ENCODE measurements at regions not wholly inside any gene's neighbourhood (a gene's known extent, or its start where the extent isn't known, plus 50 kb on each side); places are given as distances from the start of the nearest gene placed in this dataset.
"Not testable (repeated sequence)": the region's sequence is repeated elsewhere in the genome, so short reads cannot be mapped to it uniquely, and the experiment has no call there.

- no peak overlapping the region for H3K9ac ChIP-seq (ENCODE audit: low read depth, low read length)
- H3K4me1 ChIP-seq (ENCODE audit: insufficient read depth, low read length) = no peaks in the 10 kb centered on the region
- H3K36me3 ChIP-seq (ENCODE audit: insufficient read depth, low read length) = no peaks in the 10 kb centered on the region
- no peaks in the 10 kb centered on the region for H3K9me3 ChIP-seq (ENCODE audit: control insufficient read depth, insufficient read depth, low read length)
Observed at GRCh38 chr9:29078063-29078666, 1504.9 kb upstream of the C9orf72 start.

- H3K36me3 ChIP-seq (ENCODE audit: insufficient read depth, low read length) = no peaks in the 10 kb centered on the region
- H3K9me3 ChIP-seq (ENCODE audit: control insufficient read depth, insufficient read depth, low read length) = no peaks in the 10 kb centered on the region
- H3K4me1 ChIP-seq (ENCODE audit: insufficient read depth, low read length) = no peaks in the 10 kb centered on the region
- H3K9ac ChIP-seq (ENCODE audit: low read depth, low read length) = no peak overlapping the region
Observed at GRCh38 chr9:29100762-29101161, 1527.5 kb upstream of the C9orf72 start.

- not testable (repeated sequence) for H3K9ac ChIP-seq (ENCODE audit: low read depth, low read length); H3K4me1 ChIP-seq (ENCODE audit: insufficient read depth, low read length); H3K9me3 ChIP-seq (ENCODE audit: control insufficient read depth, insufficient read depth, low read length); H3K36me3 ChIP-seq (ENCODE audit: insufficient read depth, low read length)
Observed at GRCh38 chr9:29104166-29104565, 1530.9 kb upstream of the C9orf72 start.

- H3K9ac ChIP-seq (ENCODE audit: low read depth, low read length) = no peak overlapping the region
- H3K4me1 ChIP-seq (ENCODE audit: insufficient read depth, low read length) = no peaks in the 10 kb centered on the region
- no peaks in the 10 kb centered on the region; the same call in 1 of the 2 replicates for H3K9me3 ChIP-seq (ENCODE audit: control insufficient read depth, insufficient read depth, low read length)
- H3K36me3 ChIP-seq (ENCODE audit: insufficient read depth, low read length) = no peaks in the 10 kb centered on the region
Observed at GRCh38 chr9:29118555-29118954, 1545.3 kb upstream of the C9orf72 start.

- H3K9ac ChIP-seq (ENCODE audit: low read depth, low read length) = no peak overlapping the region
- H3K4me1 ChIP-seq (ENCODE audit: insufficient read depth, low read length) = no peaks in the 10 kb centered on the region
- H3K9me3 ChIP-seq (ENCODE audit: control insufficient read depth, insufficient read depth, low read length) = peaks cover 31% of the 10 kb centered on the region
- H3K36me3 ChIP-seq (ENCODE audit: insufficient read depth, low read length) = no peaks in the 10 kb centered on the region
Observed at GRCh38 chr9:29126783-29127182, 1553.5 kb upstream of the C9orf72 start.

GRCh38 chr9:29129763-29130162 is 1556.5 kb upstream of the C9orf72 start:
- Histone ChIP-seq H3K36me3 (ENCODE audit: insufficient read depth, low read length) (no peaks in the 10 kb centered on the region), H3K4me1 (ENCODE audit: insufficient read depth, low read length) (no peaks in the 10 kb centered on the region), H3K9me3 (ENCODE audit: control insufficient read depth, insufficient read depth, low read length) (peaks cover 42% of the 10 kb centered on the region), H3K9ac (ENCODE audit: low read depth, low read length) (no peak overlapping the region)

GRCh38 chr9:29144476-29144875 is 1571.2 kb upstream of the C9orf72 start:
- H3K36me3 ChIP-seq (ENCODE audit: insufficient read depth, low read length) = no peaks in the 10 kb centered on the region
- H3K9ac ChIP-seq (ENCODE audit: low read depth, low read length) = no peak overlapping the region
- no peaks in the 10 kb centered on the region; the same call in 1 of the 2 replicates for H3K9me3 ChIP-seq (ENCODE audit: control insufficient read depth, insufficient read depth, low read length)
- H3K4me1 ChIP-seq (ENCODE audit: insufficient read depth, low read length) = no peaks in the 10 kb centered on the region

- Histone ChIP-seq H3K9me3 (ENCODE audit: control insufficient read depth, insufficient read depth, low read length) (no peaks in the 10 kb centered on the region), H3K9ac (ENCODE audit: low read depth, low read length) (no peak overlapping the region), H3K36me3 (ENCODE audit: insufficient read depth, low read length) (no peaks in the 10 kb centered on the region), H3K4me1 (ENCODE audit: insufficient read depth, low read length) (no peaks in the 10 kb centered on the region)
Observed at GRCh38 chr9:29150606-29151005, 1577.3 kb upstream of the C9orf72 start.

GRCh38 chr9:29160763-29161353 is 1587.6 kb upstream of the C9orf72 start:
- no peak overlapping the region for H3K9ac ChIP-seq (ENCODE audit: low read depth, low read length)
- no peaks in the 10 kb centered on the region for H3K4me1 ChIP-seq (ENCODE audit: insufficient read depth, low read length)
- no peaks in the 10 kb centered on the region for H3K36me3 ChIP-seq (ENCODE audit: insufficient read depth, low read length)
- H3K9me3 ChIP-seq (ENCODE audit: control insufficient read depth, insufficient read depth, low read length) = no peaks in the 10 kb centered on the region

- no peaks in the 10 kb centered on the region for H3K9me3 ChIP-seq (ENCODE audit: control insufficient read depth, insufficient read depth, low read length)
- H3K36me3 ChIP-seq (ENCODE audit: insufficient read depth, low read length) = no peaks in the 10 kb centered on the region
- H3K4me1 ChIP-seq (ENCODE audit: insufficient read depth, low read length) = no peaks in the 10 kb centered on the region
- no peak overlapping the region for H3K9ac ChIP-seq (ENCODE audit: low read depth, low read length)
Observed at GRCh38 chr9:29174136-29174535, 1600.9 kb upstream of the C9orf72 start.

- Histone ChIP-seq H3K4me1 (ENCODE audit: insufficient read depth, low read length) (peaks cover 5% of the 10 kb centered on the region; the same call in 1 of the 2 replicates), H3K9me3 (ENCODE audit: control insufficient read depth, insufficient read depth, low read length) (no peaks in the 10 kb centered on the region), H3K9ac (ENCODE audit: low read depth, low read length) (no peak overlapping the region), H3K36me3 (ENCODE audit: insufficient read depth, low read length) (no peaks in the 10 kb centered on the region)
Observed at GRCh38 chr9:29176231-29176630, 1603.0 kb upstream of the C9orf72 start.

GRCh38 chr9:29176786-29177185 is 1603.5 kb upstream of the C9orf72 start:
- Histone ChIP-seq H3K36me3 (ENCODE audit: insufficient read depth, low read length) (no peaks in the 10 kb centered on the region), H3K9ac (ENCODE audit: low read depth, low read length) (no peak overlapping the region)

GRCh38 chr9:29183971-29184370 is 1610.7 kb upstream of the C9orf72 start:
- peaks cover 13% of the 10 kb centered on the region; the same call in 1 of the 2 replicates for H3K4me1 ChIP-seq (ENCODE audit: insufficient read depth, low read length)
- H3K9ac ChIP-seq (ENCODE audit: low read depth, low read length) = no peak overlapping the region
- H3K36me3 ChIP-seq (ENCODE audit: insufficient read depth, low read length) = no peaks in the 10 kb centered on the region
- H3K9me3 ChIP-seq (ENCODE audit: control insufficient read depth, insufficient read depth, low read length) = no peaks in the 10 kb centered on the region

More at GRCh38 chr9:29176786-29177185, 1603.5 kb upstream of the C9orf72 start:
- Histone ChIP-seq H3K4me1 (ENCODE audit: insufficient read depth, low read length) (peaks cover 9% of the 10 kb centered on the region; the same call in 1 of the 2 replicates), H3K9me3 (ENCODE audit: control insufficient read depth, insufficient read depth, low read length) (no peaks in the 10 kb centered on the region)

GRCh38 chr9:29188771-29189170 is 1615.5 kb upstream of the C9orf72 start:
- not testable (repeated sequence) for H3K9me3 ChIP-seq (ENCODE audit: control insufficient read depth, insufficient read depth, low read length); H3K4me1 ChIP-seq (ENCODE audit: insufficient read depth, low read length); H3K36me3 ChIP-seq (ENCODE audit: insufficient read depth, low read length); H3K9ac ChIP-seq (ENCODE audit: low read depth, low read length)

GRCh38 chr9:29189221-29189620 is 1615.9 kb upstream of the C9orf72 start:
- H3K9ac ChIP-seq (ENCODE audit: low read depth, low read length); H3K4me1 ChIP-seq (ENCODE audit: insufficient read depth, low read length); H3K36me3 ChIP-seq (ENCODE audit: insufficient read depth, low read length): not testable (repeated sequence)

More at GRCh38 chr9:29189221-29189620, 1615.9 kb upstream of the C9orf72 start:
- H3K9me3 ChIP-seq (ENCODE audit: control insufficient read depth, insufficient read depth, low read length) = not testable (repeated sequence)
